ENCODE measurements at regions not wholly inside any gene's neighbourhood (a gene's known extent, or its start where the extent isn't known, plus 50 kb on each side); places are given as distances from the start of the nearest gene placed in this dataset.

- no peak for TF ChIP-seq CHD7 (IDR thresholded peaks at IDR 0.05; ENCODE audit: insufficient replicate concordance, low read length)
- no peak for TF ChIP-seq BACH1 (IDR thresholded peaks at IDR 0.05; ENCODE audit: low read length)
- TF ChIP-seq CHD2 (IDR thresholded peaks at IDR 0.05; ENCODE audit: low read length), result no peak
- TF ChIP-seq RAD21 (IDR thresholded peaks at IDR 0.05 in 1 of 2, conservative IDR thresholded peaks at IDR 0.05 in 1 of 2; ENCODE audit: low read depth in 2 of 2, low read length in 2 of 2), result no peak
- TF ChIP-seq SAP30 (IDR thresholded peaks at IDR 0.05; ENCODE audit: insufficient read depth, insufficient replicate concordance, low read length), result no peak
Measured at GRCh38 chr5:133846478-133847226, 121.8 kb downstream of the C5orf15 start (continued).
